ENCODE measurements at regions not wholly inside any gene's neighbourhood (a gene's known extent, or its start where the extent isn't known, plus 50 kb on each side); places are given as distances from the start of the nearest gene placed in this dataset.

- no peak overlapping the region for H3K4me3 ChIP-seq (ENCODE audit: extremely low read depth in 1 of 4, insufficient read depth in 2 of 4, low read depth in 3 of 4, low read length in 4 of 4)
- H3K9me3 ChIP-seq (ENCODE audit: insufficient read depth in 2 of 2, low read depth in 1 of 2, low read length in 1 of 2), result no peaks in the 10 kb centered on the region; a peak in 1 of 4 replicates
- H3K18ac ChIP-seq (ENCODE audit: extremely low read depth, low read length), result no peak overlapping the region
- H2BK12ac ChIP-seq (ENCODE audit: low read depth, low read length), result no peak overlapping the region
- no peak overlapping the region for H3K14ac ChIP-seq (ENCODE audit: insufficient read length)
- 90% methylated on average over 15 of the region's 15 CpGs; no CpG with 5 or more reads in 1 of the 2 experiments for WGBS, 2 experiments (ENCODE audit: extremely low coverage in 1 of 2, insufficient coverage in 1 of 2, insufficient read length in 1 of 2, insufficient replicate concordance in 2 of 2, low coverage in 1 of 2, low lambda C conversion rate in 2 of 2, missing lambda C conversion rate in 1 of 2)
- H3K27me3 ChIP-seq (replicated peaks in 1 of 4; ENCODE audit: control insufficient read depth in 3 of 4, extremely low read depth in 1 of 4, insufficient read depth in 3 of 4, low read length in 3 of 4), result no peaks in the 10 kb centered on the region
- H4K91ac ChIP-seq (replicated peaks; ENCODE audit: insufficient read length, low read length), result no peak overlapping the region
- ChIA-PET POLR2A (ENCODE audit: partially characterized antibody) (no interaction called here), CTCF (ENCODE audit: partially characterized antibody) (interaction anchor here (0.6 to 1.7 kb wide), 4 partner anchors 11 to 1391 kb away, joined by 3 to 7 read pairs (median 6); no protein-coding TSS in a partner anchor)
- H2AFZ ChIP-seq (ENCODE audit: low read length), result no peak overlapping the region
- no peak overlapping the region for H3K9ac ChIP-seq (replicated peaks in 1 of 4; ENCODE audit: extremely low read depth in 1 of 4, low read depth in 3 of 4, low read length in 3 of 4)
- no peak overlapping the region for H2BK120ac ChIP-seq (replicated peaks; ENCODE audit: low read depth, low read length)
- no peak overlapping the region for H3K4ac ChIP-seq (replicated peaks; ENCODE audit: insufficient read length, low read depth, low read length)
- no peak overlapping the region for H3K23ac ChIP-seq (ENCODE audit: insufficient read length)
- no peak overlapping the region for H4K8ac ChIP-seq (ENCODE audit: extremely low read depth, insufficient read depth, low read length)
- no peak overlapping the region for H3K56ac ChIP-seq (replicated peaks; ENCODE audit: insufficient read length, low read depth, low read length)
- H4K5ac ChIP-seq (ENCODE audit: insufficient read length, low read depth, low read length), result no peak overlapping the region
- H3K4me1 ChIP-seq (replicated peaks in 1 of 4; ENCODE audit: control insufficient read depth in 3 of 4, insufficient read depth in 4 of 4, low read length in 3 of 4), result peaks cover 0 to 2% (median 0%) of the 10 kb centered on the region in 4 experiments; a peak in 1 of 7 replicates
- H4K20me1 ChIP-seq (replicated peaks in 1 of 2; ENCODE audit: control insufficient read depth in 1 of 2, insufficient read depth in 2 of 2, low read length in 2 of 2), result peaks cover 2 to 6% of the 10 kb centered on the region in 2 experiments
- H2BK20ac ChIP-seq (ENCODE audit: low read length), result no peak overlapping the region
- no peak overlapping the region for H3K27ac ChIP-seq (ENCODE audit: low read depth, low read length)
- peaks cover 3% of the 10 kb centered on the region; the same call in 1 of the 2 replicates for H3K79me1 ChIP-seq (ENCODE audit: low read depth, low read length)
- DNase-seq (ENCODE audit: low read depth in 1 of 2, low spot score in 2 of 2) (no peak), FAIRE-seq (no peak)
- H3K36me3 ChIP-seq (ENCODE audit: control insufficient read depth in 2 of 4, insufficient read depth in 4 of 4, low read length in 3 of 4), result peaks cover 0 to 8% (median under 1%) of the 10 kb centered on the region in 4 experiments; a peak in 3 of 8 replicates
- H2AK5ac ChIP-seq (ENCODE audit: low read depth, low read length), result no peak overlapping the region
- no peak overlapping the region for H3K4me2 ChIP-seq (ENCODE audit: insufficient read depth in 1 of 2, low read depth in 2 of 2, low read length in 2 of 2)
- no peak overlapping the region for H2BK5ac ChIP-seq (ENCODE audit: low read depth, low read length)
- peaks cover 12% of the 10 kb centered on the region; the same call in 1 of the 2 replicates for H3K23me2 ChIP-seq (ENCODE audit: low read depth, low read length)
- H3K79me2 ChIP-seq (ENCODE audit: control insufficient read depth in 1 of 2, insufficient read depth in 2 of 2, low read length in 2 of 2), result no peaks in the 10 kb centered on the region; a peak in 1 of 4 replicates
- H2BK15ac ChIP-seq (ENCODE audit: low read length), result no peak overlapping the region
Measured at GRCh38 chr12:125519026-125519651, 453.9 kb downstream of the AACS start.
